Epithelial cell of proximal tubule (primary cell): ENCODE measurements at regions not wholly inside any gene's neighbourhood (a gene's known extent, or its start where the extent isn't known, plus 50 kb on each side); places are given as distances from the start of the nearest gene placed in this dataset.

Source experiments
- DNase-seq: peaks from one replicate; pipeline ENCODE4 v3.0.0-alpha.2; 2011; ENCODE audit warnings: low read depth
- H3K4me3 ChIP-seq: 2 replicates; pipeline ENCODE4 v1.5.1; 2011; ENCODE audit warnings: low read depth, mild to moderate bottlenecking, low read length
- CTCF ChIP-seq: conservative IDR thresholded peaks from 2 replicates; pipeline ENCODE4 v1.5.1; 2012; ENCODE audit warnings: low read depth, mild to moderate bottlenecking, low read length

- no peak overlapping the region for H3K4me3 ChIP-seq
- DNase-seq: no peak
- TF ChIP-seq CTCF: no peak
These were observed 622.6 kb downstream of the KCNJ2 start for GRCh38 chr17:70791748-70792443.

- TF ChIP-seq CTCF: no peak
- DNase-seq: no peak
- no peak overlapping the region for H3K4me3 ChIP-seq
These were observed 625.4 kb downstream of the KCNJ2 start for GRCh38 chr17:70794738-70795137.

GRCh38 chr17:70795620-70796019, 626.3 kb downstream of the KCNJ2 start:
- DNase-seq: no peak
- no peak overlapping the region for H3K4me3 ChIP-seq
- no peak for TF ChIP-seq CTCF

GRCh38 chr17:70796757-70797156, 627.4 kb downstream of the KCNJ2 start:
- no peak overlapping the region for H3K4me3 ChIP-seq
- no peak for TF ChIP-seq CTCF
- DNase-seq: no peak

- no peak for DNase-seq
- TF ChIP-seq CTCF: no peak
These were observed 627.8 kb downstream of the KCNJ2 start for GRCh38 chr17:70797166-70797565.

GRCh38 chr17:70804161-70804560, 634.8 kb downstream of the KCNJ2 start:
- TF ChIP-seq CTCF: no peak
- no peak for DNase-seq
- H3K4me3 ChIP-seq: no peak overlapping the region

More at GRCh38 chr17:70797166-70797565, 627.8 kb downstream of the KCNJ2 start:
- H3K4me3 ChIP-seq: no peak overlapping the region

GRCh38 chr17:70808596-70808995, 639.3 kb downstream of the KCNJ2 start:
- peak; percentile 61 for TF ChIP-seq CTCF
- no peak for DNase-seq

More at GRCh38 chr17:70808596-70808995, 639.3 kb downstream of the KCNJ2 start:
- no peak overlapping the region for H3K4me3 ChIP-seq
